Astrocyte (in vitro differentiated cells and primary cell): ENCODE measurements at regions not wholly inside any gene's neighbourhood (a gene's known extent, or its start where the extent isn't known, plus 50 kb on each side); places are given as distances from the start of the nearest gene placed in this dataset.
"Not testable (repeated sequence)": the region's sequence is repeated elsewhere in the genome, so short reads cannot be mapped to it uniquely, and the experiment has no call there.

Experiments
- DNase-seq: peaks from one replicate; pipeline ENCODE4 v3.0.0-alpha.2; 2010; ENCODE audit warnings: low read depth
- FAIRE-seq: peaks from 2 replicates; lab custom pipeline; 2011; peaks lifted over from hg19 to GRCh38; lab: Jason Lieb, UNC
- H2AFZ ChIP-seq: 2 replicates; pipeline ENCODE4 v1.6.0; 2012; ENCODE audit warnings: low read depth, low read length, inconsistent platforms
- H3K27ac ChIP-seq: 2 replicates; pipeline ENCODE4 v1.5.1; 2011; ENCODE audit warnings: low read depth, low read length, inconsistent platforms
- H3K27me3 ChIP-seq: 2 replicates; pipeline ENCODE4 v1.6.0; 2011; ENCODE audit warnings: low read length, inconsistent platforms; ENCODE audit not compliant: insufficient read depth
- H3K36me3 ChIP-seq: 2 replicates; pipeline ENCODE4 v1.5.1; 2011; ENCODE audit warnings: low read length, inconsistent platforms; ENCODE audit not compliant: insufficient read depth
- H3K4me1 ChIP-seq: 2 replicates; pipeline ENCODE4 v1.5.1; 2011; ENCODE audit warnings: low read length, inconsistent platforms; ENCODE audit not compliant: insufficient read depth
- H3K4me2 ChIP-seq: 2 replicates; pipeline ENCODE4 v1.6.0; 2012; ENCODE audit warnings: low read length, inconsistent platforms
- H3K4me3 ChIP-seq: 2 replicates; pipeline ENCODE4 v1.5.1; 2011; ENCODE audit warnings: low read depth, mild to moderate bottlenecking, low read length, inconsistent platforms; ENCODE audit not compliant: insufficient read depth
- H3K79me2 ChIP-seq: 2 replicates; pipeline ENCODE4 v1.6.0; 2012; ENCODE audit warnings: mild to moderate bottlenecking, low read length, inconsistent platforms; ENCODE audit not compliant: insufficient read depth
- H3K9ac ChIP-seq: 2 replicates; pipeline ENCODE4 v1.6.0; 2012; ENCODE audit warnings: mild to moderate bottlenecking, low read length, inconsistent platforms
- H3K9me3 ChIP-seq: 2 replicates; pipeline ENCODE4 v1.5.1; 2012; ENCODE audit warnings: low read depth, mild to moderate bottlenecking, low read length, inconsistent platforms; ENCODE audit not compliant: insufficient read depth
- H4K20me1 ChIP-seq: 2 replicates; pipeline ENCODE4 v1.6.0; 2012; ENCODE audit warnings: low read length, inconsistent platforms; ENCODE audit not compliant: insufficient read depth
- H3K27ac Mint-ChIP-seq: one replicate; pipeline ENCODE4 v1.8.0; 2021; ENCODE audit warnings: mild to moderate bottlenecking, mixed read lengths; ENCODE audit not compliant: unreplicated experiment
- H3K27me3 Mint-ChIP-seq: one replicate; pipeline ENCODE4 v1.8.0; 2021; ENCODE audit warnings: low read depth, mixed read lengths; ENCODE audit not compliant: unreplicated experiment
- H3K36me3 Mint-ChIP-seq: one replicate; pipeline ENCODE4 v1.8.0; 2021; ENCODE audit warnings: low read depth, mixed read lengths; ENCODE audit not compliant: unreplicated experiment
- H3K4me1 Mint-ChIP-seq: one replicate; pipeline ENCODE4 v1.8.0; 2021; ENCODE audit warnings: low read depth, mixed read lengths; ENCODE audit not compliant: unreplicated experiment
- H3K4me3 Mint-ChIP-seq: one replicate; pipeline ENCODE4 v1.8.0; 2021; ENCODE audit warnings: mild to moderate bottlenecking, moderate library complexity, mixed read lengths; ENCODE audit not compliant: unreplicated experiment
- H3K9me3 Mint-ChIP-seq: one replicate; pipeline ENCODE4 v1.8.0; 2021; ENCODE audit warnings: mild to moderate bottlenecking, mixed read lengths; ENCODE audit not compliant: unreplicated experiment
- EZH2 ChIP-seq: IDR thresholded peaks from 2 replicates; pipeline ENCODE4 v1.6.1; 2012; ENCODE audit warnings: mild to moderate bottlenecking, low read length, inconsistent platforms; ENCODE audit not compliant: insufficient read depth
- TF ChIP-seq, protein P1 (sequence below): IDR thresholded peaks from 2 replicates; pipeline ENCODE4 v1.5.1; 2011; ENCODE audit warnings: low read depth, mild to moderate bottlenecking, inconsistent platforms, low read length, moderate library complexity; ENCODE audit not compliant: insufficient read depth

DNA sequence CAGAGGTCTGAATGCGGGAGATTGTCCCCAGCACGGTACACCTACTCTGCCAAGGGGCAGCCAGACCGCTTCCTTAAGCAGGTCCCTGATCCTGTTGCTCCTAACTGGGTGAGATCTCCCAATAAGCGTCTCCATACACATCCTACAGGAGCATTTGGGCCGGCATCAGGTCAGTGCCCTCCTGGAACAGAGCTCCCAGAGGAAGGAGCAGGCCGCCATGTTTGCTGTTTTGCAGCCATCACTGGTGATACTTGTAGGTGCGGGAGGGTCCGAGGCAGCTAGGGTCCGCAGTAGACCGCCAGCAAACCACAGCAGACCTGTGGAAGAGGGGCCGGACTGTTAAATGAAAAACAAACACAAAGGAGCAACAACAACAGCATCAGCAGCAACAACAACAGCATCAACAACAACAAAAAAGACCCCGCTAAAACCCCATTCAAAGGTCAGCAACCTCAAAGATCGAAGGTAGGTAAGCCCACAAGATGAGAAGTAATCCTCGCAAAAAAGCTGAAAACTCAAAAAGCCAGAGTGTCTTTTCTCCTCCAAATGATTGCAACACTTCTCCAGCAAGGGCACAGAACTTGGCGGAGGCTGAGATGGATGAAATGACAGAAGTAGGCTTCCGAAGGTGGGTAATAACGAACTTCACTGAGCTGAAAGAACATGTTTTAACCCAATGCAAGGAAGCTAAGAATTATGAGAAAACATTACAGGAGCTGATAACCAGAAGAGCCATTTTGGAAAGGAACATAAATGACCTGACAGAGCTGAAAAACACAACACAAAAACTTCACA is 79.0 kb upstream of the CDH7 start:
- Histone ChIP-seq H3K4me2 (no peak overlapping the region), H3K4me3 (no peak overlapping the region), H3K9me3 (no peaks in the 10 kb centered on the region), H2AFZ (no peak overlapping the region), H3K4me1 (no peaks in the 10 kb centered on the region), H3K79me2 (no peaks in the 10 kb centered on the region), H3K27ac (no peak overlapping the region), H3K27me3 (no peaks in the 10 kb centered on the region), H3K9ac (no peak overlapping the region), H3K36me3 (no peaks in the 10 kb centered on the region), H4K20me1 (no peaks in the 10 kb centered on the region)
- Mint-ChIP-seq H3K4me1 (no peaks in the 10 kb centered on the region), H3K36me3 (no peaks in the 10 kb centered on the region), H3K27me3 (no peaks in the 10 kb centered on the region), H3K4me3 (no peak overlapping the region), H3K9me3 (peaks cover 3% of the 10 kb centered on the region), H3K27ac (no peak overlapping the region)
- FAIRE-seq = no peak
- DNase-seq = no peak
- TF ChIP-seq, protein P1, sequence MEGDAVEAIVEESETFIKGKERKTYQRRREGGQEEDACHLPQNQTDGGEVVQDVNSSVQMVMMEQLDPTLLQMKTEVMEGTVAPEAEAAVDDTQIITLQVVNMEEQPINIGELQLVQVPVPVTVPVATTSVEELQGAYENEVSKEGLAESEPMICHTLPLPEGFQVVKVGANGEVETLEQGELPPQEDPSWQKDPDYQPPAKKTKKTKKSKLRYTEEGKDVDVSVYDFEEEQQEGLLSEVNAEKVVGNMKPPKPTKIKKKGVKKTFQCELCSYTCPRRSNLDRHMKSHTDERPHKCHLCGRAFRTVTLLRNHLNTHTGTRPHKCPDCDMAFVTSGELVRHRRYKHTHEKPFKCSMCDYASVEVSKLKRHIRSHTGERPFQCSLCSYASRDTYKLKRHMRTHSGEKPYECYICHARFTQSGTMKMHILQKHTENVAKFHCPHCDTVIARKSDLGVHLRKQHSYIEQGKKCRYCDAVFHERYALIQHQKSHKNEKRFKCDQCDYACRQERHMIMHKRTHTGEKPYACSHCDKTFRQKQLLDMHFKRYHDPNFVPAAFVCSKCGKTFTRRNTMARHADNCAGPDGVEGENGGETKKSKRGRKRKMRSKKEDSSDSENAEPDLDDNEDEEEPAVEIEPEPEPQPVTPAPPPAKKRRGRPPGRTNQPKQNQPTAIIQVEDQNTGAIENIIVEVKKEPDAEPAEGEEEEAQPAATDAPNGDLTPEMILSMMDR = no peak
- TF ChIP-seq EZH2 = no peak

DNA sequence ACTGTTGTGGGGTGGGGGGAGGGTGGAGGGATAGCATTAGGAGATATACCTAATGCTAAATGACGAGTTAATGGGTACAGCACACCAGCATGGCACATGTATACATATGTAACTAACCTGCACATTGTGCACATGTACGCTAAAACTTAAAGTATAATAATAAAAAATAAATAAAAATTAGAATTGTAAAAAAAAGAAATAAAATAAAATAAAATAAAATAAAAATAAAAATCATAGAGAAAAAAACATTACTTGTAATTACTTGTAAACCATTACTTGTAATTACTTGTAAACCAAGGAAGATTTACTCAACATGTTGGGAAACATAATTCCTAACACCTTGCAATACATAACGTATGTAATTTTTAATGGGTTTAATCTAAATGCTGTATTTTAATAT is 80.7 kb upstream of the CDH7 start:
- H3K4me3 Mint-ChIP-seq, H3K27me3 ChIP-seq, H3K27ac Mint-ChIP-seq, H3K27ac ChIP-seq, H2AFZ ChIP-seq, H3K9ac ChIP-seq, FAIRE-seq, H3K36me3 ChIP-seq, H3K27me3 Mint-ChIP-seq, H4K20me1 ChIP-seq, H3K36me3 Mint-ChIP-seq, H3K4me3 ChIP-seq, H3K4me1 Mint-ChIP-seq, H3K9me3 ChIP-seq, DNase-seq, H3K4me1 ChIP-seq, H3K9me3 Mint-ChIP-seq, H3K4me2 ChIP-seq, H3K79me2 ChIP-seq: not testable (repeated sequence)

DNA sequence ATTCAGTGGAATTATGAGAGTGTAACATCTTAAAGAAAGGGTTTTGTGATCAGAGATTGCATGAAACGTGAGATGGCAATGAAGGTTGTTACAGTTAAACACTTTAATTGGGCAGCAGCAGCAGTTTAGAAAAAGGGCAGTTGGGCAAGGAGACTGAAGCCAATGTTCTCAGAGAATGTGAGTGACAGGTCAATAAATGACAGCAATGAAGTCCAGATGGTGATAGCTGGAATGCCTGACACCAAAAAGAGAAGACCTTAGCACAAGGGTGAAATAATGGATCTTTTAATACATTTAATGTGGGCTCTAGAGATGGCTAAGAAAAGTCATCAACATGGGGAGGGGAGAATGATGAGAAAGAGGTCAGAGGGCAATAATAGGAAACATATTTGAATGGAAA is 89.4 kb upstream of the CDH7 start:
- H3K4me3 ChIP-seq = no peak overlapping the region
- H3K27me3 Mint-ChIP-seq = no peaks in the 10 kb centered on the region
- H3K4me1 Mint-ChIP-seq = peaks cover 8% of the 10 kb centered on the region
- H3K9me3 ChIP-seq = no peaks in the 10 kb centered on the region
- no peak for DNase-seq
- H3K9ac ChIP-seq = no peak overlapping the region
- H3K4me1 ChIP-seq = no peaks in the 10 kb centered on the region
- H3K4me3 Mint-ChIP-seq = no peak overlapping the region
- no peak overlapping the region for H3K27ac Mint-ChIP-seq
- H3K9me3 Mint-ChIP-seq = no peaks in the 10 kb centered on the region
- no peaks in the 10 kb centered on the region for H3K36me3 Mint-ChIP-seq
- no peaks in the 10 kb centered on the region for H3K27me3 ChIP-seq
- no peak overlapping the region for H3K4me2 ChIP-seq
- TF ChIP-seq, protein P1 = no peak
- no peak for TF ChIP-seq EZH2
- no peaks in the 10 kb centered on the region for H3K36me3 ChIP-seq
- H2AFZ ChIP-seq = no peak overlapping the region
- FAIRE-seq = no peak
- H3K27ac ChIP-seq = no peak overlapping the region
- no peaks in the 10 kb centered on the region for H4K20me1 ChIP-seq
- no peaks in the 10 kb centered on the region for H3K79me2 ChIP-seq
